Transverse colon (tissue), 4 donors: ENCODE measurements at regions not wholly inside any gene's neighbourhood (a gene's known extent, or its start where the extent isn't known, plus 50 kb on each side); places are given as distances from the start of the nearest gene placed in this dataset.

Experiments
- CTCF ChIP-seq, 5 experiments: fragments of 200-600 bp in 3 of 5; fragments of 450-650 bp in 2 of 5; sonication (generic) in 3 of 5; IDR thresholded peaks; 1 replicate in 2 of 5; 2 replicates in 3 of 5; pipeline ENCODE4 v1.5.1; 2016 to 2017; ENCODE audit warnings: antibody characterized with exemption in 5 of 5, inconsistent platforms in 3 of 5, mild to moderate bottlenecking in 2 of 5, moderate library complexity in 1 of 5
- POLR2A ChIP-seq: fragments of 450-650 bp; IDR thresholded peaks from one replicate; pipeline ENCODE4 v1.6.1; 2016; ENCODE audit warnings: antibody characterized with exemption, mild to moderate bottlenecking, moderate library complexity
- POLR2AphosphoS5 ChIP-seq, 3 donors: sonication (generic); formaldehyde crosslinking; IDR thresholded peaks; one replicate each; pipeline ENCODE4 v1.6.1; 2016; ENCODE audit warnings: antibody characterized with exemption in 3 of 3

DNA sequence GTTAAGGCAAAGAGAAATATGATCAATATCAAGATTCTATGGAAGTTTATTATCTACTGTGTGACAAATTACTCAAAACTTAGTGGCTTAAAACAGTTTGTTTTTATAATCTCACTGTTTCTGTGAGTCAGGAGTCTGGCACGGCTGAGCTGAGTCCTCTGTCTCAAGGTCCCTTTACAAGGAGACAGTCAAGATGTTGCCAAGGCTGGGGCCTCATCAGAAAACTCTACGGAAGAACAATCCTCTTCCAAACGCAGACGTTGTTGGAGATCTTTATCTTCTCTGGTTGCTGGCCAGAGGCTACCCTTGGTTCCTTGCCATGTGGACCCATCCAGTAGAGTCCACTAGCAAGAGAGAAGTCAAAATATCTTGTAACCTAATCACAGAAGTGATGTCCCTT, 100.6 kb upstream of the CCND2 start:
- no peak for TF ChIP-seq POLR2A
- TF ChIP-seq CTCF (IDR thresholded peaks at IDR 0.05): no peak
- no peak for TF ChIP-seq POLR2AphosphoS5 (IDR thresholded peaks at IDR 0.05)
